ENCODE measurements at regions not wholly inside any gene's neighbourhood (a gene's known extent, or its start where the extent isn't known, plus 50 kb on each side); places are given as distances from the start of the nearest gene placed in this dataset.

- H3K36me3 ChIP-seq (ENCODE audit: control insufficient read depth in 5 of 5, insufficient read depth in 5 of 5, low read length in 5 of 5), result no peaks in the 10 kb centered on the region
- H3K9me3 ChIP-seq (ENCODE audit: control insufficient read depth in 5 of 5, low read length in 5 of 5), result no peaks in the 10 kb centered on the region
- H3K4me1 ChIP-seq (ENCODE audit: control insufficient read depth in 5 of 5, insufficient read depth in 5 of 5, low read length in 5 of 5), result peaks cover 0 to 5% (median 0%) of the 10 kb centered on the region in 5 donors
- no peak overlapping the region for H3K27ac ChIP-seq (ENCODE audit: low read depth, low read length)
- no peak overlapping the region for H3K9ac ChIP-seq (ENCODE audit: low read length in 5 of 5)
- H3K4me3 ChIP-seq (ENCODE audit: low read depth in 1 of 5, low read length in 5 of 5), result no peak overlapping the region
- H3K27me3 ChIP-seq (ENCODE audit: control insufficient read depth in 5 of 5, insufficient read depth in 4 of 5, low read length in 5 of 5), result no peaks in the 10 kb centered on the region
These were observed 298.4 kb downstream of the ALDH8A1 start for GRCh38 chr6:134651519-134651918.

GRCh38 chr6:134647861-134648260 is 302.0 kb downstream of the ALDH8A1 start:
- no peaks in the 10 kb centered on the region for H3K36me3 ChIP-seq (ENCODE audit: control insufficient read depth in 5 of 5, insufficient read depth in 5 of 5, low read length in 5 of 5)
- H3K9ac ChIP-seq (ENCODE audit: low read length in 5 of 5), result no peak overlapping the region
- H3K4me1 ChIP-seq (ENCODE audit: control insufficient read depth in 5 of 5, insufficient read depth in 5 of 5, low read length in 5 of 5), result peaks cover 0 to 3% (median 0%) of the 10 kb centered on the region in 5 donors
- no peaks in the 10 kb centered on the region for H3K27me3 ChIP-seq (ENCODE audit: control insufficient read depth in 5 of 5, insufficient read depth in 4 of 5, low read length in 5 of 5)
- H3K9me3 ChIP-seq (ENCODE audit: control insufficient read depth in 5 of 5, low read length in 5 of 5), result no peaks in the 10 kb centered on the region
- H3K4me3 ChIP-seq (ENCODE audit: low read depth in 1 of 5, low read length in 5 of 5), result no peak overlapping the region
- no peak overlapping the region for H3K27ac ChIP-seq (ENCODE audit: low read depth, low read length)

DNA sequence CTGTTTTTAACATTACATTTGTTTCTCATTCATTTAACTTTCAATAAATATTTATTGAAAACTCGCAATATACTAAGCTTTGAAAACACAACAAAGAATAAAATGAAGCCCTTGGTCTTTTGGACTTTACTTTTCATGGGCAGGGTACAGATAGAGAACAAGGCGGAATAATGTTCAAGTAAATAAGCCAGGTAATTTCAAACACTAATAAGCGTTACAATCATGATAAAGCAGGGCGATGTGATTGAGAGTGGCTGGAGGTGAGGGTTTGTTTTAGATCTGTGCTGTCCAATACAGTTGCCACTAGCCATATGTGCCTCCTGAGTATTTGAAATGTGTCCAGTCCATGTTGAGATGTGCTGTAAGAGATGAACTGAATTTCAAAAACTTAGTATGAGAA is 307.1 kb downstream of the ALDH8A1 start:
- H3K27me3 ChIP-seq (ENCODE audit: control insufficient read depth in 5 of 5, insufficient read depth in 4 of 5, low read length in 5 of 5), result no peaks in the 10 kb centered on the region
- no peak overlapping the region for H3K9ac ChIP-seq (ENCODE audit: low read length in 5 of 5)
- no peak overlapping the region for H3K27ac ChIP-seq (ENCODE audit: low read depth, low read length)
- no peaks in the 10 kb centered on the region for H3K36me3 ChIP-seq (ENCODE audit: control insufficient read depth in 5 of 5, insufficient read depth in 5 of 5, low read length in 5 of 5)
- no peak overlapping the region for H3K4me3 ChIP-seq (ENCODE audit: low read depth in 1 of 5, low read length in 5 of 5)
- no peaks in the 10 kb centered on the region for H3K9me3 ChIP-seq (ENCODE audit: control insufficient read depth in 5 of 5, low read length in 5 of 5)
- H3K4me1 ChIP-seq (ENCODE audit: control insufficient read depth in 5 of 5, insufficient read depth in 5 of 5, low read length in 5 of 5), result peaks cover 0 to 10% (median 3%) of the 10 kb centered on the region in 5 donors

DNA sequence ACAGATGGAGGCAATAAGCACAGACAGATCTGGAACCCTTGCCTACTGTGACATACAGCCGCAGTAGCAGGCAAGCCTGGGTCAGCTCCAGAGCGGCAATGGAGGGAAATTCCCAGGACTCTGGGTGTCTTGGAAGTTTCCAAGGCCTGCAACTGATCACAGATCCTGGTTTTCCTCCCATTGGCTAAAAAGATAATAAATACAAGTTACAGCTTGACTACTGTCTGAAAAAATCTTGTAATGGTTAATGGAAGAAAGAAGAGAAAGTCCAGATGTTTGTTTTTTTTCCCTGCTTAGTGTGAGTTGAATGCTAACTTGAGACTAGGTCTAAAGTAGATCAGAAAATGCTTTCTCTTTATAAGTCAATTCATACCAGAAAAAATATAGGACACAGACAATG is 307.6 kb downstream of the ALDH8A1 start:
- Histone ChIP-seq H3K27ac (ENCODE audit: low read depth, low read length) (no peak overlapping the region), H3K36me3 (ENCODE audit: control insufficient read depth in 5 of 5, insufficient read depth in 5 of 5, low read length in 5 of 5) (no peaks in the 10 kb centered on the region), H3K9me3 (ENCODE audit: control insufficient read depth in 5 of 5, low read length in 5 of 5) (no peaks in the 10 kb centered on the region), H3K4me3 (ENCODE audit: low read depth in 1 of 5, low read length in 5 of 5) (no peak overlapping the region), H3K27me3 (ENCODE audit: control insufficient read depth in 5 of 5, insufficient read depth in 4 of 5, low read length in 5 of 5) (no peaks in the 10 kb centered on the region), H3K9ac (ENCODE audit: low read length in 5 of 5) (no peak overlapping the region), H3K4me1 (ENCODE audit: control insufficient read depth in 5 of 5, insufficient read depth in 5 of 5, low read length in 5 of 5) (peaks cover 0 to 10% (median 3%) of the 10 kb centered on the region in 5 donors)

GRCh38 chr6:134640975-134641429 is 308.9 kb downstream of the ALDH8A1 start:
- Histone ChIP-seq H3K36me3 (ENCODE audit: control insufficient read depth in 5 of 5, insufficient read depth in 5 of 5, low read length in 5 of 5) (no peaks in the 10 kb centered on the region), H3K4me1 (ENCODE audit: control insufficient read depth in 5 of 5, insufficient read depth in 5 of 5, low read length in 5 of 5) (peaks cover 0 to 10% (median 3%) of the 10 kb centered on the region in 5 donors), H3K4me3 (ENCODE audit: low read depth in 1 of 5, low read length in 5 of 5) (no peak overlapping the region), H3K27ac (ENCODE audit: low read depth, low read length) (no peak overlapping the region), H3K27me3 (ENCODE audit: control insufficient read depth in 5 of 5, insufficient read depth in 4 of 5, low read length in 5 of 5) (no peaks in the 10 kb centered on the region), H3K9me3 (ENCODE audit: control insufficient read depth in 5 of 5, low read length in 5 of 5) (no peaks in the 10 kb centered on the region), H3K9ac (ENCODE audit: low read length in 5 of 5) (no peak overlapping the region)

DNA sequence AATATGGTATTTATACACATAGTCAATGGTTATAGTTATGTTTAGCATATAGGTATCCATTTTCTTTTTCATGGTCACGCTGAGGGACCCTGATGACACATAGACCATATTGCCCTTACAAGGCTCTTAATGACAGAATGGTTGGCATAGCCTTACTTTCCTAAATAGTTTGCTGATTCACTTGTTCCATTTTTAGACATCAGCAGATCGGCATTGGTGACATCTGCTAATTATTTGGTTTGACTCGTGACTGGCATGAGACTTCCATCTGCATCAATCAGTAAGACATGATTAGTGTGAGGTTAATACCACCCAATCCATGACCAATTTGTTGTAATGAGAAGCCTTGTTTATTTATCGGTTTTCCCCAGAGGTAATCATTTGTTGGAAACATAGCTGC is 309.7 kb downstream of the ALDH8A1 start:
- Histone ChIP-seq H3K4me1 (ENCODE audit: control insufficient read depth in 5 of 5, insufficient read depth in 5 of 5, low read length in 5 of 5) (peaks cover 0 to 10% (median 3%) of the 10 kb centered on the region in 5 donors), H3K27ac (ENCODE audit: low read depth, low read length) (no peak overlapping the region), H3K9ac (ENCODE audit: low read length in 5 of 5) (no peak overlapping the region), H3K9me3 (ENCODE audit: control insufficient read depth in 5 of 5, low read length in 5 of 5) (no peaks in the 10 kb centered on the region), H3K36me3 (ENCODE audit: control insufficient read depth in 5 of 5, insufficient read depth in 5 of 5, low read length in 5 of 5) (no peaks in the 10 kb centered on the region), H3K4me3 (ENCODE audit: low read depth in 1 of 5, low read length in 5 of 5) (no peak overlapping the region), H3K27me3 (ENCODE audit: control insufficient read depth in 5 of 5, insufficient read depth in 4 of 5, low read length in 5 of 5) (no peaks in the 10 kb centered on the region)

DNA sequence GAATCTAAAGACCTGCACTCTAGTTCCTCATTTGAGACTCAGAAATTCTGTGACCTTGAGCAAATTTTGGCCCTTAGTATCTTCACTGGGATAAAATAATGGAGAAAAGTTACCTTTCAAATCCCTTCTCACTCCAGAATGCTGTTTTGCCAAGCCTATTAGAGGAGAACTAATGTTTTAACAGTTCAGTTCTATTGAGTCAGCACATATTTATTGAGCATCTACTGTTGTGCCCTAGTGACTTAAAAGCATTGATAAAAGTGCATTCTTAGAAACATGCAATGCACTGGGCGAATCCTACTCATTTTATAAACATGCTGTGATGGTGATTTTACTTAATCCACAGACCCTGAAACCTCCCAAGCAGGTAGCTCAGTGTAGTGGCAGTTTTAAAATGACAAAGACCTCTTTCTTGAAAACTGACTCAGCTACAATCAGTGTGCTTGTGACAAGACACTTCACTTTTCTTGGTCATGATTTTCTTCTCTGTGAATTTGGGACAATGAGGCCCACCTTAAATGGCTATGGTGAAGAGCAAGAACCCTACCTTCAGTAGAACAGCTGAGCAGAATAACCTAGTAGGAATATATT is 312.0 kb downstream of the ALDH8A1 start:
- Histone ChIP-seq H3K27me3 (ENCODE audit: control insufficient read depth in 5 of 5, insufficient read depth in 4 of 5, low read length in 5 of 5) (no peaks in the 10 kb centered on the region), H3K27ac (ENCODE audit: low read depth, low read length) (no peak overlapping the region), H3K36me3 (ENCODE audit: control insufficient read depth in 5 of 5, insufficient read depth in 5 of 5, low read length in 5 of 5) (no peaks in the 10 kb centered on the region), H3K4me3 (ENCODE audit: low read depth in 1 of 5, low read length in 5 of 5) (no peak overlapping the region), H3K9ac (ENCODE audit: low read length in 5 of 5) (no peak overlapping the region), H3K4me1 (ENCODE audit: control insufficient read depth in 5 of 5, insufficient read depth in 5 of 5, low read length in 5 of 5) (peaks cover 0 to 10% (median 3%) of the 10 kb centered on the region in 5 donors), H3K9me3 (ENCODE audit: control insufficient read depth in 5 of 5, low read length in 5 of 5) (no peaks in the 10 kb centered on the region)

- Histone ChIP-seq H3K27ac (ENCODE audit: low read depth, low read length) (no peak overlapping the region), H3K36me3 (ENCODE audit: control insufficient read depth in 5 of 5, insufficient read depth in 5 of 5, low read length in 5 of 5) (no peaks in the 10 kb centered on the region), H3K9me3 (ENCODE audit: control insufficient read depth in 5 of 5, low read length in 5 of 5) (no peaks in the 10 kb centered on the region), H3K27me3 (ENCODE audit: control insufficient read depth in 5 of 5, insufficient read depth in 4 of 5, low read length in 5 of 5) (no peaks in the 10 kb centered on the region), H3K4me3 (ENCODE audit: low read depth in 1 of 5, low read length in 5 of 5) (no peak overlapping the region), H3K9ac (ENCODE audit: low read length in 5 of 5) (no peak overlapping the region), H3K4me1 (ENCODE audit: control insufficient read depth in 5 of 5, insufficient read depth in 5 of 5, low read length in 5 of 5) (peaks cover 0 to 10% (median 3%) of the 10 kb centered on the region in 5 donors)
These were observed 312.6 kb downstream of the ALDH8A1 start for GRCh38 chr6:134637282-134637681.

- no peaks in the 10 kb centered on the region for H3K9me3 ChIP-seq (ENCODE audit: control insufficient read depth in 5 of 5, low read length in 5 of 5)
- H3K27ac ChIP-seq (ENCODE audit: low read depth, low read length), result no peak overlapping the region
- no peaks in the 10 kb centered on the region for H3K27me3 ChIP-seq (ENCODE audit: control insufficient read depth in 5 of 5, insufficient read depth in 4 of 5, low read length in 5 of 5)
- H3K4me1 ChIP-seq (ENCODE audit: control insufficient read depth in 5 of 5, insufficient read depth in 5 of 5, low read length in 5 of 5), result peaks cover 0 to 7% (median 3%) of the 10 kb centered on the region in 5 donors
- no peaks in the 10 kb centered on the region for H3K36me3 ChIP-seq (ENCODE audit: control insufficient read depth in 5 of 5, insufficient read depth in 5 of 5, low read length in 5 of 5)
- no peak overlapping the region for H3K4me3 ChIP-seq (ENCODE audit: low read depth in 1 of 5, low read length in 5 of 5)
- H3K9ac ChIP-seq (ENCODE audit: low read length in 5 of 5), result no peak overlapping the region
These were observed 313.6 kb downstream of the ALDH8A1 start for GRCh38 chr6:134636186-134636799.

GRCh38 chr6:134634966-134635365 is 314.9 kb downstream of the ALDH8A1 start:
- Histone ChIP-seq H3K4me1 (ENCODE audit: control insufficient read depth in 5 of 5, insufficient read depth in 5 of 5, low read length in 5 of 5) (peaks cover 0 to 6% (median 0%) of the 10 kb centered on the region in 5 donors), H3K9ac (ENCODE audit: low read length in 5 of 5) (no peak overlapping the region), H3K27ac (ENCODE audit: low read depth, low read length) (no peak overlapping the region), H3K9me3 (ENCODE audit: control insufficient read depth in 5 of 5, low read length in 5 of 5) (no peaks in the 10 kb centered on the region), H3K36me3 (ENCODE audit: control insufficient read depth in 5 of 5, insufficient read depth in 5 of 5, low read length in 5 of 5) (no peaks in the 10 kb centered on the region), H3K4me3 (ENCODE audit: low read depth in 1 of 5, low read length in 5 of 5) (no peak overlapping the region), H3K27me3 (ENCODE audit: control insufficient read depth in 5 of 5, insufficient read depth in 4 of 5, low read length in 5 of 5) (no peaks in the 10 kb centered on the region)

Measured in subcutaneous abdominal adipose tissue (tissue), 5 donors.